ENCODE measurements at regions not wholly inside any gene's neighbourhood (a gene's known extent, or its start where the extent isn't known, plus 50 kb on each side); places are given as distances from the start of the nearest gene placed in this dataset.
"Not testable (repeated sequence)": the region's sequence is repeated elsewhere in the genome, so short reads cannot be mapped to it uniquely, and the experiment has no call there.

GRCh38 chr2:87317193-87317592 is 295.5 kb upstream of the PLGLB1 start:
- not testable (repeated sequence) for TF ChIP-seq CTCF (IDR thresholded peaks at IDR 0.05; ENCODE audit: insufficient read depth, low read length); POLR2AphosphoS5 (IDR thresholded peaks at IDR 0.05; ENCODE audit: low read depth); REST (IDR thresholded peaks at IDR 0.05; ENCODE audit: insufficient replicate concordance, low read depth); SPI1 (IDR thresholded peaks at IDR 0.05; ENCODE audit: borderline replicate concordance, low read depth)
